GM12875 (cell line): ENCODE measurements at regions not wholly inside any gene's neighbourhood (a gene's known extent, or its start where the extent isn't known, plus 50 kb on each side); places are given as distances from the start of the nearest gene placed in this dataset.

Experiments used
- H3K4me3 ChIP-seq: one replicate; pipeline ENCODE4 v1.5.1; 2011; ENCODE audit warnings: low read depth, low read length, control low read depth
- TF ChIP-seq, protein P1 (sequence below): IDR thresholded peaks from 2 replicates; pipeline ENCODE4 v1.5.1; 2011; ENCODE audit warnings: low read depth, mild to moderate bottlenecking, control low read depth, inconsistent platforms, low read length, moderate library complexity, borderline replicate concordance; ENCODE audit not compliant: insufficient read depth

DNA sequence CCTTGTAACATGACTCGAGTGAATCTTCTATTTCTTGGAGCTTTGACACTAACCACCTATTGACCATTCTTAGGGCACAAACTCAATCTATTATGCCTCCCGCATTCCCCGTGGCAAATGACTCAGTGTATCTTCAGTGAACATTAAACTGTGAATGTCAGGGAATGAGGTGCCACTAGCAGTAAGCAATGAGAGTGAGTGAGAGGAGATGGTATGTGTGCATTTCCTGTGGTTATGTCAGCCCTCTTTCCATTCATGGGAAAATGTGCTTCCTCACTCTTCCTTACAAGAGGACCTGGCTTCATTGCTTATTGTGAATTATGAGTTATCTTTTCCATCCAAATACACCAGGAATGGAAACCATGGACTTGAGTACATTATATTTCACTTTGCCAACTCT lies 229.2 kb downstream of the EMP1 start:
- TF ChIP-seq, protein P1, sequence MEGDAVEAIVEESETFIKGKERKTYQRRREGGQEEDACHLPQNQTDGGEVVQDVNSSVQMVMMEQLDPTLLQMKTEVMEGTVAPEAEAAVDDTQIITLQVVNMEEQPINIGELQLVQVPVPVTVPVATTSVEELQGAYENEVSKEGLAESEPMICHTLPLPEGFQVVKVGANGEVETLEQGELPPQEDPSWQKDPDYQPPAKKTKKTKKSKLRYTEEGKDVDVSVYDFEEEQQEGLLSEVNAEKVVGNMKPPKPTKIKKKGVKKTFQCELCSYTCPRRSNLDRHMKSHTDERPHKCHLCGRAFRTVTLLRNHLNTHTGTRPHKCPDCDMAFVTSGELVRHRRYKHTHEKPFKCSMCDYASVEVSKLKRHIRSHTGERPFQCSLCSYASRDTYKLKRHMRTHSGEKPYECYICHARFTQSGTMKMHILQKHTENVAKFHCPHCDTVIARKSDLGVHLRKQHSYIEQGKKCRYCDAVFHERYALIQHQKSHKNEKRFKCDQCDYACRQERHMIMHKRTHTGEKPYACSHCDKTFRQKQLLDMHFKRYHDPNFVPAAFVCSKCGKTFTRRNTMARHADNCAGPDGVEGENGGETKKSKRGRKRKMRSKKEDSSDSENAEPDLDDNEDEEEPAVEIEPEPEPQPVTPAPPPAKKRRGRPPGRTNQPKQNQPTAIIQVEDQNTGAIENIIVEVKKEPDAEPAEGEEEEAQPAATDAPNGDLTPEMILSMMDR = no peak
- H3K4me3 ChIP-seq = no peak overlapping the region

DNA sequence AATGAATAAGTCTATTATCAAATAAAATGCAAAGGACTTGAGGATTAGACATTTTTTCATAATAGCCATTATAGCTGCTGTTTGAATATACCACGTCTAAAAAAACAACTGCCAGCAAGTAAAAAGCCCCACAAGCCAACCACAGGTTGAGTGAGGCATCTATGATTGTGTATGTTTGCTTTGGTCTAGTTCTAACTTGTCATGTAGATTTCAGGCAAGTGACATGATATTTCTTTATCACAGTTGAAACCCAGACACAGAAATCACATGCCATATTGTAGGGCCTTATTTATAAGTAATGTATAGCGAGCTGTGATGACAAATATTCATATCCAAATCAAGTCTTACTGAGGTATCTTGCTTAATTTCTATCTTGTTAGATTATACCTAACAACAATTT lies 225.8 kb downstream of the EMP1 start:
- H3K4me3 ChIP-seq = no peak overlapping the region
- TF ChIP-seq, protein P1 = no peak

DNA sequence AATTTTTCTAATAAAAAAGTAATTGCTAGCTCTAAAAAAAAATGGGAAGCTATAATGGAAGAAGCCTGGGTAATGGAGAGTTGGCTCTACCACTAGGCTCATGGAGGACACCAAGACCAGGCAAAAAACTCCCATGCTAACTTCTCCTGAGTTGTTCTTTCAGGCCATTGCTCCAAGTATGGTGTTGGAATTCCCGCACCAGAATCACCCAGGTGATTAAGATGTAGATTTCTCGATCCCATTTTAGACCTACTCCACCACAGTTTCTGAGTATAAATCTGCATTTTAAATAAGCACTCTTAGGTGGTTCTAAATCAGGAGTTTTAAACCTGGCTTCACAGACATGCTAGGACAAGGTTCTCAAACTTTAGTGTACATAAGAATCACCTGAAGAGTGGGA lies 221.0 kb downstream of the EMP1 start:
- TF ChIP-seq, protein P1 = no peak
- H3K4me3 ChIP-seq = no peak overlapping the region

DNA sequence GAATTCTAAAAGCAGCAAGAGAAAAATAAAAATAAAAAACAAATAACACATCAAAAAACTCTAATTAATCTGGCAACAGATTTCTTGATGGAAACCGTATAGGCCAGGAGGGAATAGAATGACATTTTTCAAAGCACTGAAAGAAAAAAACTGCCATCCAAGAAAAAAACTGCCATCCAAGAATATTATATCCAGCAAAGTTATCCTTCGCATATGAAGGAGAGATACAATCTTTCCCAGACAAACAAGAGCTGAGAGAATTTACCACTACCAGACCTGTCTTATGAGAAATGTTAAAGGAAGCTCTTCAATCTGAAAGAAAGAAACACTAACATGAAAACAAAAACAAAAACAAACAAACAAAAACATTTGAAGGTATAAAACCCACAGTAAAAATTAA lies 214.8 kb downstream of the EMP1 start:
- TF ChIP-seq, protein P1 = no peak
- H3K4me3 ChIP-seq = no peak overlapping the region

DNA sequence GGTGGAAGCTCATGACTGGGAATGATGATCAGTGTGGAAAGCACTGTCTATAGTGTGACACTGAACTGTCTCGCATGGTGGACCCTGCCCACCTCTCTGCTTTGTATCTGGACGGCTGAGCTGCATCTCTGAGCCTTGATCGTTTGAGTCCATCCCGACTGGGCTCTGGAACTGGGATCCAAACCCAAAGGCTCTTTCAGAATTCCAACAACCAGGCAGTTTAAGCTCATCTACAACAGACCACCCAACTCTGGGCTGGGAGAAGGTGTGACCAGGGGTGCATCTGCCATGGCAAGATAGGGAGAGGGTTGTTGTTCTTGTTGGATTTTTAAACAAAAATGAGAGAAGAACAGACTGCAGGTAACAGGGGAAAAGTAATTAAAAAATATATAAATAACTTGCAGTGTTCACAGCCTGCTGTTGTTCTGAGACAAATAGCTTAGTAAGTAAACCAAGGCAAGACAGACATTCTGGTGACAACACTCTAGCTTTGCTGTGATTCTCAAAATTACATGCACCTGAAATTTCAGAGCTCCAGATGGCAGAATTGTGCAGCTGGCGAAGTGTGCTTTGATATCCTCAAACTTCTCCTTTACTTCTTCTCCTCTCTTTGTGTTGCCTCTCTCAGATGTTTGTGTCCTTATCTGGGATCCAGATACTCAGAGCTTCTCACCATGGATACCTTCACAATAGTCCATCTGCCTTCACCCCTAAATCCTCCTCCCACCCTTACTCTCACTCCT lies 209.6 kb downstream of the EMP1 start:
- H3K4me3 ChIP-seq = no peak overlapping the region
- TF ChIP-seq, protein P1 = no peak

DNA sequence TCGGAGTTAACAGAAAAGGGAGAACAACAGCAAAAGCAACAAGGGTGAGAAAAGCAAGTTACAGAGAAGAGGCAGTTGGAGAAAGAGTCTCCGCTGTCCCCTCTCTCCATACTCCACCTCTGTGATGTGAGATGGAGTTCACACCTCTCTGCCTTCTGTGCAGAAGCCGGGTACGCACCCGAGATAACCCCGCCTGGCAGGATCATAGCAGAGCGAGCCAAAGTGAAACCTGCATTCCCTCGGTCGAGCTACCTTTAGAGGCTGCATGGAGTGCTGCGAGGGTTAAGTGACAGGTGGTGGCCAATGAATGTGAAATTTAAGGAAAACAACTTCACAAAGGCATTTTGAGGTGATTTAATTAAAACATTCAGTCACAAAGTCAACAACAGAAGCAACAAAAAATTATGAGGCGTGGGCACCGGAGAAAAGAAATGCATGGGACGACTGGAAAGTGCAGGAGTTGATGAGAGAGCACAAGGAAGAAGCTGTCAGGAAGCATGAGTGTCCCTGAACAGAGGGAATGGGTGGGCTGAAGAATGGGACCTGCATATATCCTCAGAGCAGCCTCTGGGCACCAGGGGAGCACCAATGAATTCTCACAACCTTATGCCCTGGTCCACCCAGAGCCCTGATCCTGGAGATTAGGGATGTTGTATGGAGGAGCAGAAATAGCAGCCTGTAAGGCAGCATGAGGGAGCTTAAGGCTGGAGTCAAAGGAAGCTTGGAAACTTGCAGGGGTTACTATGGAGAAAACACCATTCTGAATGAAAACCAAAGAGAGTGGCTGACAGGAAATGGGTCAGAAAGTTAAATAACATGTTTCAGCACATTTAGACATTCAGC lies 208.3 kb downstream of the EMP1 start:
- TF ChIP-seq, protein P1 = no peak
- H3K4me3 ChIP-seq = no peak overlapping the region
